ENCODE measurements at regions not wholly inside any gene's neighbourhood (a gene's known extent, or its start where the extent isn't known, plus 50 kb on each side); places are given as distances from the start of the nearest gene placed in this dataset.

GRCh38 chr11:92808022-92808421 lies 161.4 kb upstream of the MTNR1B start:
- DNase-seq, result no peak

GRCh38 chr11:92810423-92811064 lies 158.9 kb upstream of the MTNR1B start:
- no peak for DNase-seq

GRCh38 chr11:92811341-92811740 lies 158.1 kb upstream of the MTNR1B start:
- DNase-seq, result no peak

GRCh38 chr11:92812841-92813240 lies 156.6 kb upstream of the MTNR1B start:
- DNase-seq, result no peak

- no peak for DNase-seq
These were observed 149.6 kb upstream of the MTNR1B start for GRCh38 chr11:92819830-92820229.

- DNase-seq, result no peak
These were observed 148.6 kb upstream of the MTNR1B start for GRCh38 chr11:92820860-92821259.

- no peak for DNase-seq
These were observed 147.0 kb upstream of the MTNR1B start for GRCh38 chr11:92822410-92822809.

- DNase-seq, result no peak
These were observed 143.3 kb upstream of the MTNR1B start for GRCh38 chr11:92826136-92826535.

GRCh38 chr11:92826603-92827002 lies 142.8 kb upstream of the MTNR1B start:
- DNase-seq, result no peak

- no peak for DNase-seq
These were observed 142.3 kb upstream of the MTNR1B start for GRCh38 chr11:92827132-92827531.

- DNase-seq, result no peak
These were observed 140.9 kb upstream of the MTNR1B start for GRCh38 chr11:92828556-92828955.

GRCh38 chr11:92829121-92829520 lies 140.3 kb upstream of the MTNR1B start:
- DNase-seq, result no peak

GRCh38 chr11:92829671-92830070 lies 139.8 kb upstream of the MTNR1B start:
- DNase-seq, result no peak

- no peak for DNase-seq
These were observed 138.9 kb upstream of the MTNR1B start for GRCh38 chr11:92830377-92831155.

- DNase-seq, result no peak
These were observed 135.0 kb upstream of the MTNR1B start for GRCh38 chr11:92834296-92835020.

GRCh38 chr11:92837595-92837994 lies 131.9 kb upstream of the MTNR1B start:
- no peak for DNase-seq

- no peak for DNase-seq
These were observed 130.6 kb upstream of the MTNR1B start for GRCh38 chr11:92838759-92839310.

GRCh38 chr11:92839450-92839849 lies 130.0 kb upstream of the MTNR1B start:
- no peak for DNase-seq

GRCh38 chr11:92841719-92842118 lies 127.7 kb upstream of the MTNR1B start:
- DNase-seq, result no peak

GRCh38 chr11:92843455-92843854 lies 126.0 kb upstream of the MTNR1B start:
- DNase-seq, result no peak

GRCh38 chr11:92844197-92844596 lies 125.3 kb upstream of the MTNR1B start:
- no peak for DNase-seq

GRCh38 chr11:92845390-92845789 lies 124.1 kb upstream of the MTNR1B start:
- DNase-seq, result no peak

- no peak for DNase-seq
These were observed 123.6 kb upstream of the MTNR1B start for GRCh38 chr11:92845805-92846204.
